ENCODE measurements at regions not wholly inside any gene's neighbourhood (a gene's known extent, or its start where the extent isn't known, plus 50 kb on each side); places are given as distances from the start of the nearest gene placed in this dataset.
"Not testable (repeated sequence)": the region's sequence is repeated elsewhere in the genome, so short reads cannot be mapped to it uniquely, and the experiment has no call there.

DNA sequence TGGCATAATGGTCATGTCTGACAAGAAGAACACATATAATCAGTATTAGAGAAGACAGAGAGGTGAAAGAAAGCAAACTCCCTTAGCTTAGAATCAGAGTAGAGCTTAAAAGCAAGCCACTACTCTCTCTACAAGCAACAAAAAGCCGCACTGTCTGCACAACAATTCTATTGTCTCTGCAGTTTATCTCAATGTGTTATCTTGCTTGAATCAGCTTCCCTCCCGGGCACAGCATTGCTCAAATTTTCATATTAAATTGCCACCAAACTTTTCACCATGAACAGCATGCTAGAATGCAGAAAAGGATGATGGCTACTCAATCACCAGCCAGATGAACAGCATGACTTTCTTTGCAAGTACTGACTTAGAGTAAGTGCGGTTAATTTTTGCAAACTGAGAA lies 356.0 kb upstream of the KYNU start:
- WGBS, 2 donors, result 76 to 83% methylated on average over 3 of the region's 3 CpGs
- H3K27ac ChIP-seq (ENCODE audit: low read depth in 1 of 2, low read length in 2 of 2), result no peak overlapping the region
- H3K36me3 ChIP-seq (ENCODE audit: control insufficient read depth in 1 of 2, insufficient read depth in 2 of 2, low read length in 1 of 2), result no peaks in the 10 kb centered on the region
- no peak for DNase-seq
- H3K9me3 ChIP-seq (ENCODE audit: control insufficient read depth, low read length), result no peaks in the 10 kb centered on the region
- no peaks in the 10 kb centered on the region for H3K27me3 ChIP-seq (ENCODE audit: control insufficient read depth in 1 of 2, insufficient read depth in 2 of 2, low read length in 1 of 2)
- no peak overlapping the region for H3K4me3 ChIP-seq (ENCODE audit: low read length in 2 of 2)
- intact Hi-C loops (cut with DNase I), result no loop called here
- H3K4me1 ChIP-seq (ENCODE audit: control insufficient read depth in 1 of 2, insufficient read depth in 2 of 2, low read length in 2 of 2), result no peaks in the 10 kb centered on the region
- no peak for ATAC-seq (ENCODE audit: low FRiP score)

- H3K27me3 ChIP-seq (ENCODE audit: control insufficient read depth in 1 of 2, insufficient read depth in 2 of 2, low read length in 1 of 2), result no peaks in the 10 kb centered on the region
- no peaks in the 10 kb centered on the region for H3K9me3 ChIP-seq (ENCODE audit: control insufficient read depth, low read length)
- DNase-seq, result no peak
- 41 to 49% methylated on average over 2 of the region's 2 CpGs for WGBS, 2 donors
- no peak overlapping the region for H3K4me3 ChIP-seq (ENCODE audit: low read length in 2 of 2)
- H3K36me3 ChIP-seq (ENCODE audit: control insufficient read depth in 1 of 2, insufficient read depth in 2 of 2, low read length in 1 of 2), result no peaks in the 10 kb centered on the region
- ATAC-seq (ENCODE audit: low FRiP score), result no peak
- no peaks in the 10 kb centered on the region for H3K4me1 ChIP-seq (ENCODE audit: control insufficient read depth in 1 of 2, insufficient read depth in 2 of 2, low read length in 2 of 2)
- intact Hi-C loops (cut with DNase I), result no loop called here
- H3K27ac ChIP-seq (ENCODE audit: low read depth in 1 of 2, low read length in 2 of 2), result no peak overlapping the region
These were observed 362.0 kb upstream of the KYNU start for GRCh38 chr2:142515493-142515892.

DNA sequence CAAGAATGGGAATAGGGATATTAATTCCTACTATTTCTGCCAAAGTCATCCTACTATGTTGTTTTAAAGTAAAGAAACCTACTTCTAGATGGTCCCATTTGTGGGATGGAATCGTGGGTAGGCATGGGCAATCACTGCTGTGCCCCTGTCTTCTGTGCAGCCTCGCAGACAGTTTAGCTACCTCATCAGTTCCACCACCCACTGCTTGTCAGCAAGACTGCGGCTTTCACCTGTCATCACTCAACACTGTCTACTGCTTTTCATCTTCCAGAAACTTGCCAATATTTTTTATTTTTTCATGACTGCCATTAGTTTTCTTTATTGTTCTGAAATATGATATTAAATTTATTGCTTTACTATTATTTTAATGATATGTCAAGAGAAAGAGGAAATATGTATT lies 368.1 kb upstream of the KYNU start:
- no peak overlapping the region for H3K4me3 ChIP-seq (ENCODE audit: low read length in 2 of 2)
- ATAC-seq (ENCODE audit: low FRiP score) (no peak), DNase-seq (no peak)
- no peaks in the 10 kb centered on the region for H3K27me3 ChIP-seq (ENCODE audit: control insufficient read depth in 1 of 2, insufficient read depth in 2 of 2, low read length in 1 of 2)
- 22 to 36% methylated on average over 3 of the region's 3 CpGs for WGBS, 2 donors
- intact Hi-C loops (cut with DNase I), result no loop called here
- H3K36me3 ChIP-seq (ENCODE audit: control insufficient read depth in 1 of 2, insufficient read depth in 2 of 2, low read length in 1 of 2), result no peaks in the 10 kb centered on the region
- H3K9me3 ChIP-seq (ENCODE audit: control insufficient read depth, low read length), result no peaks in the 10 kb centered on the region
- no peak overlapping the region for H3K27ac ChIP-seq (ENCODE audit: low read depth in 1 of 2, low read length in 2 of 2)
- H3K4me1 ChIP-seq (ENCODE audit: control insufficient read depth in 1 of 2, insufficient read depth in 2 of 2, low read length in 2 of 2), result no peaks in the 10 kb centered on the region

DNA sequence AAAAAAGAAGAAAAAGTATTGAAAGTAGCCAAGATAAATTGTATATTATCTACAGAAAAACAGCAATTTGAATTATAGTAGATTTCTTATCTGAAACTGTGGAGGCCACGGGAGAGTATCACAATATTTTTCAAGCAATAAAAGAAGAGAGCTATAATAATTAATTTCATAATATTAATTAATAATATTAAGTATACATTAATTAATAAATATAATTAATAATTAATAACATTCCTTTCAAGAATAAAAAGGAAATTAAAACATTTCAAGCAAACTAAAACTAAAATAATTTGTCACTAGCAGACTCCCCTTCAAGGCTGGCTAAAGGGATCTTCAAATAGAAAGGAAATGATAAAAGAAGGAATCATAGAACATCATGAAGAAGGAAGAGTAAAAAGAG lies 372.7 kb upstream of the KYNU start:
- no peaks in the 10 kb centered on the region for H3K9me3 ChIP-seq (ENCODE audit: control insufficient read depth, low read length)
- H3K27me3 ChIP-seq (ENCODE audit: control insufficient read depth in 1 of 2, insufficient read depth in 2 of 2, low read length in 1 of 2), result no peaks in the 10 kb centered on the region
- H3K27ac ChIP-seq (ENCODE audit: low read depth in 1 of 2, low read length in 2 of 2), result no peak overlapping the region
- no peaks in the 10 kb centered on the region for H3K4me1 ChIP-seq (ENCODE audit: control insufficient read depth in 1 of 2, insufficient read depth in 2 of 2, low read length in 2 of 2)
- 5 to 8% methylated on average over 1 of the region's 1 CpG for WGBS, 2 donors
- intact Hi-C loops (cut with DNase I), result no loop called here
- DNase-seq, result no peak
- no peaks in the 10 kb centered on the region for H3K36me3 ChIP-seq (ENCODE audit: control insufficient read depth in 1 of 2, insufficient read depth in 2 of 2, low read length in 1 of 2)
- ATAC-seq (ENCODE audit: low FRiP score), result no peak
- no peak overlapping the region for H3K4me3 ChIP-seq (ENCODE audit: low read length in 2 of 2)

DNA sequence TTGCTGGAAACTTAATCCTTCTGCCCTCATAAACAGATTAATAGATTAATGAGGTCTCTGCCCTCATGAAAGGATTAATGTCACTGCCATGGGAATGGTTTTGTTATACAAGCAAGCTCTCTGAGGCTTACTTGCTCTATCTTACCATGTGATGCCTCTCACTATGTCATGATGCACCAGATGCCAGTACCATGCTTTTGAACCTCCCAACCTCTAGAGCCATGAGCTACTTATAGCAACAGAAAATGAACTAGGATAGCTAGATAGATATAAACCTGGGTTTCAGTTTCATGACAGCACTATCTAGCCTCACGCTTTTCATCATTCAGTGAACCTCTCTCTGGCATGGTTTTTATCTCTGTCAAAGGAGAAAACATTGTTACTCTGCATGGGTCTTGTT lies 371.6 kb upstream of the LRP1B start:
- Histone ChIP-seq H3K36me3 (ENCODE audit: control insufficient read depth in 1 of 2, insufficient read depth in 2 of 2, low read length in 1 of 2) (no peaks in the 10 kb centered on the region), H3K27me3 (ENCODE audit: control insufficient read depth in 1 of 2, insufficient read depth in 2 of 2, low read length in 1 of 2) (no peaks in the 10 kb centered on the region), H3K4me3 (ENCODE audit: low read length in 2 of 2) (no peak overlapping the region), H3K27ac (ENCODE audit: low read depth in 1 of 2, low read length in 2 of 2) (no peak overlapping the region), H3K4me1 (ENCODE audit: control insufficient read depth in 1 of 2, insufficient read depth in 2 of 2, low read length in 2 of 2) (no peaks in the 10 kb centered on the region), H3K9me3 (ENCODE audit: control insufficient read depth, low read length) (no peaks in the 10 kb centered on the region)
- ATAC-seq (ENCODE audit: low FRiP score) (no peak), DNase-seq (no peak)
- intact Hi-C loops (cut with DNase I), result no loop called here
- WGBS, 2 donors, result 95 to 96% methylated on average over 1 of the region's 1 CpG

GRCh38 chr2:142495141-142495540 lies 364.3 kb upstream of the LRP1B start:
- ATAC-seq (ENCODE audit: low FRiP score) (no peak), DNase-seq (no peak)
- WGBS, 2 donors, result 75 to 76% methylated on average over 2 of the region's 2 CpGs
- intact Hi-C loops (cut with DNase I), result no loop called here
- Histone ChIP-seq H3K27ac (ENCODE audit: low read depth in 1 of 2, low read length in 2 of 2) (no peak overlapping the region), H3K4me1 (ENCODE audit: control insufficient read depth in 1 of 2, insufficient read depth in 2 of 2, low read length in 2 of 2) (no peaks in the 10 kb centered on the region), H3K36me3 (ENCODE audit: control insufficient read depth in 1 of 2, insufficient read depth in 2 of 2, low read length in 1 of 2) (no peaks in the 10 kb centered on the region), H3K4me3 (ENCODE audit: low read length in 2 of 2) (no peak overlapping the region), H3K9me3 (ENCODE audit: control insufficient read depth, low read length) (peaks cover 3% of the 10 kb centered on the region), H3K27me3 (ENCODE audit: control insufficient read depth in 1 of 2, insufficient read depth in 2 of 2, low read length in 1 of 2) (peaks cover 0 to 1% of the 10 kb centered on the region in 2 donors)

DNA sequence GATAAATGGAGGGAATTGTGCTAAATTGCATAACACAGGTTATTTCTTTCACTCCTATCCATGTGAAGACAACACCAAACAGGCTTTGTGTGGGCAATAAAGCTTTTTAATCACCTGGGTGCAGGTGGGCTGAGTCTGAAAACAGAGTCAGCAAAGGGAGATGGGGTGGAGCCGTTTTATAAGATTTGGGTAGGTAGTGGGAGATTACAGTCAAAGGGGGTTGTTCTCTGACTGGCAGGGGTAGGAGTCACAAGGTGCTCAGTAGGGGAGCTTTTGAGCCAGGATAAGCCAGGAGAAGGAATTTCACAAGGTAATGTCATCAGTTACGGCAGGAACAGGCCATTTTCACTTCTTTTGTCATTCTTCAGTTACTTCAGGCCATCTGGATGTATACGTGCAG lies 358.8 kb upstream of the LRP1B start:
- H3K4me3 ChIP-seq (ENCODE audit: low read length in 2 of 2); H3K27ac ChIP-seq (ENCODE audit: low read depth in 1 of 2, low read length in 2 of 2); intact Hi-C loops (cut with DNase I); ATAC-seq (ENCODE audit: low FRiP score); H3K9me3 ChIP-seq (ENCODE audit: control insufficient read depth, low read length); H3K4me1 ChIP-seq (ENCODE audit: control insufficient read depth in 1 of 2, insufficient read depth in 2 of 2, low read length in 2 of 2); DNase-seq; H3K36me3 ChIP-seq (ENCODE audit: control insufficient read depth in 1 of 2, insufficient read depth in 2 of 2, low read length in 1 of 2); H3K27me3 ChIP-seq (ENCODE audit: control insufficient read depth in 1 of 2, insufficient read depth in 2 of 2, low read length in 1 of 2): not testable (repeated sequence)
- WGBS, 2 donors, result 42 to 61% methylated on average over 3 of the region's 3 CpGs

GRCh38 chr2:142484111-142484510 lies 353.3 kb upstream of the LRP1B start:
- peaks cover 3% of the 10 kb centered on the region for H3K9me3 ChIP-seq (ENCODE audit: control insufficient read depth, low read length)
- WGBS, 2 donors, result 42 to 50% methylated on average over 2 of the region's 2 CpGs

DNA sequence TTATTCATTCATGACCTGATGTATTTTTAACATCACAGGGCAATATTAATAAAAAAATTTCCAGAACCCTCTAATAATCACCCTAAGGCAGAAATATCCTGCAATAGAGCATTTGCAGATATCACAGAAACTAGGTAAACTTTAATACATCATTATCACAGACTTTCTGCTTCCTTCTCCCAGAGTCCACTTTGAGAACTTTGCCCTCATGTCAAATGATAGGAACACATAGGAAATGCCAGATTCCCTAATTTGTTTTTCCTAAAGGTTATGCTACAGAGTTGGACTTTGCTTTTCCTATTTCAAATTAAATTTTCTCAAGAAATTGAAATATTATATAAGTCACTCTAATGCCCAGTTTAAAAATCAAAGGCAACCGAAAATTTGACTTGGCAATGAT lies 352.8 kb upstream of the LRP1B start:
- ATAC-seq (ENCODE audit: low FRiP score), result no peak
- Histone ChIP-seq H3K27me3 (ENCODE audit: control insufficient read depth in 1 of 2, insufficient read depth in 2 of 2, low read length in 1 of 2) (no peaks in the 10 kb centered on the region), H3K4me1 (ENCODE audit: control insufficient read depth in 1 of 2, insufficient read depth in 2 of 2, low read length in 2 of 2) (no peaks in the 10 kb centered on the region), H3K27ac (ENCODE audit: low read depth in 1 of 2, low read length in 2 of 2) (no peak overlapping the region), H3K4me3 (ENCODE audit: low read length in 2 of 2) (no peak overlapping the region), H3K36me3 (ENCODE audit: control insufficient read depth in 1 of 2, insufficient read depth in 2 of 2, low read length in 1 of 2) (no peaks in the 10 kb centered on the region), H3K9me3 (ENCODE audit: control insufficient read depth, low read length) (peaks cover 3% of the 10 kb centered on the region)
- intact Hi-C loops (cut with DNase I), result no loop called here
- WGBS, 2 donors, result 72 to 76% methylated on average over 1 of the region's 1 CpG
- DNase-seq, result no peak

More at GRCh38 chr2:142484111-142484510, 353.3 kb upstream of the LRP1B start:
- Histone ChIP-seq H3K4me1 (ENCODE audit: control insufficient read depth in 1 of 2, insufficient read depth in 2 of 2, low read length in 2 of 2) (no peaks in the 10 kb centered on the region), H3K27me3 (ENCODE audit: control insufficient read depth in 1 of 2, insufficient read depth in 2 of 2, low read length in 1 of 2) (no peaks in the 10 kb centered on the region), H3K36me3 (ENCODE audit: control insufficient read depth in 1 of 2, insufficient read depth in 2 of 2, low read length in 1 of 2) (no peaks in the 10 kb centered on the region), H3K27ac (ENCODE audit: low read depth in 1 of 2, low read length in 2 of 2) (no peak overlapping the region), H3K4me3 (ENCODE audit: low read length in 2 of 2) (no peak overlapping the region)
- DNase-seq, result no peak
- ATAC-seq (ENCODE audit: low FRiP score), result no peak
- intact Hi-C loops (cut with DNase I), result no loop called here

Measured in aorta (tissue), 5 donors.